PC-3 (cell line): ENCODE measurements at regions not wholly inside any gene's neighbourhood (a gene's known extent, or its start where the extent isn't known, plus 50 kb on each side); places are given as distances from the start of the nearest gene placed in this dataset.

Experiments used
- EZH2 ChIP-seq: fragments of 300-600 bp; sonication (generic); IDR thresholded peaks from one replicate; pipeline ENCODE4 v1.6.1; 2017; ENCODE audit warnings: antibody characterized with exemption, mild to moderate bottlenecking, low read length; ENCODE audit not compliant: unreplicated experiment
- EZH2phosphoT487 ChIP-seq: fragments of 300-600 bp; sonication (generic); IDR thresholded peaks from 2 replicates; pipeline ENCODE4 v1.6.1; 2018; ENCODE audit warnings: mild to moderate bottlenecking, antibody characterized with exemption, low read length, borderline replicate concordance
- TF ChIP-seq, protein P1 (sequence below): fragments of 300-600 bp; sonication (generic); conservative IDR thresholded peaks from 2 replicates; pipeline ENCODE4 v1.5.1; 2017; ENCODE audit warnings: antibody characterized with exemption, low read depth, mild to moderate bottlenecking, low read length

DNA sequence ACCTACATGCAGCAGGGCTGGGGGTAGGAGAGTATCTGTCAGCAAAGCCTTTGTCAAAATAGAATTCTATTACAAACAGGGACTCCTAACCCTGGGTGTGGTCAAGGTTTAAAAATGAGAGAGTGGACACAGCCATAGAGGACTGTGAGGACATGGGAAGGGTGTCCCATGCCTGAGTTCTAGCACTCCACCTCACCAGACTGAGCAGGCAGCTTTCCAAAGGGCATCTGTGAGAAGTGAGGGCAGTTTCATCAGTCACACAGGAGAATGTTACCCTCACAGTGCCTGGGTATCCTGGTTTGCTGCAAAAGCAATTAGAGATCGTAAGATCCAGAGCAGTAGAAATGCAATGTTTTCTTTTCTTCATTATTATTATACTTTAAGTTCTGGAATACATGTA lies 174.9 kb upstream of the UBL3 start:
- TF ChIP-seq, protein P1, sequence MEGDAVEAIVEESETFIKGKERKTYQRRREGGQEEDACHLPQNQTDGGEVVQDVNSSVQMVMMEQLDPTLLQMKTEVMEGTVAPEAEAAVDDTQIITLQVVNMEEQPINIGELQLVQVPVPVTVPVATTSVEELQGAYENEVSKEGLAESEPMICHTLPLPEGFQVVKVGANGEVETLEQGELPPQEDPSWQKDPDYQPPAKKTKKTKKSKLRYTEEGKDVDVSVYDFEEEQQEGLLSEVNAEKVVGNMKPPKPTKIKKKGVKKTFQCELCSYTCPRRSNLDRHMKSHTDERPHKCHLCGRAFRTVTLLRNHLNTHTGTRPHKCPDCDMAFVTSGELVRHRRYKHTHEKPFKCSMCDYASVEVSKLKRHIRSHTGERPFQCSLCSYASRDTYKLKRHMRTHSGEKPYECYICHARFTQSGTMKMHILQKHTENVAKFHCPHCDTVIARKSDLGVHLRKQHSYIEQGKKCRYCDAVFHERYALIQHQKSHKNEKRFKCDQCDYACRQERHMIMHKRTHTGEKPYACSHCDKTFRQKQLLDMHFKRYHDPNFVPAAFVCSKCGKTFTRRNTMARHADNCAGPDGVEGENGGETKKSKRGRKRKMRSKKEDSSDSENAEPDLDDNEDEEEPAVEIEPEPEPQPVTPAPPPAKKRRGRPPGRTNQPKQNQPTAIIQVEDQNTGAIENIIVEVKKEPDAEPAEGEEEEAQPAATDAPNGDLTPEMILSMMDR = no peak
- TF ChIP-seq EZH2 = no peak
- no peak for TF ChIP-seq EZH2phosphoT487
